KMS-11 (cell line): ENCODE measurements at regions not wholly inside any gene's neighbourhood (a gene's known extent, or its start where the extent isn't known, plus 50 kb on each side); places are given as distances from the start of the nearest gene placed in this dataset.

ENCODE experiments used
- H2AFZ ChIP-seq: fragments of 200-600 bp; sonication (generic); 2 replicates; pipeline ENCODE4 v1.6.1; 2016; ENCODE audit warnings: antibody characterized with exemption, mixed run types, low read depth
- H3K27ac ChIP-seq: fragments of 200-600 bp; sonication (generic); 2 replicates; pipeline ENCODE4 v1.6.1; 2016; ENCODE audit warnings: mild to moderate bottlenecking, mixed run types
- H3K27me3 ChIP-seq: fragments of 200-600 bp; sonication (generic); 2 replicates; pipeline ENCODE4 v1.6.1; 2017; ENCODE audit warnings: mild to moderate bottlenecking, low read depth, mixed run types, moderate library complexity; ENCODE audit not compliant: insufficient read depth
- H3K36me3 ChIP-seq: fragments of 200-600 bp; sonication (generic); 2 replicates; pipeline ENCODE4 v1.6.1; 2017; ENCODE audit warnings: mild to moderate bottlenecking, mixed run types; ENCODE audit not compliant: insufficient read depth
- H3K4me1 ChIP-seq: fragments of 200-600 bp; sonication (generic); 2 replicates; pipeline ENCODE4 v1.6.1; 2016; ENCODE audit warnings: mild to moderate bottlenecking, low read depth, mixed run types; ENCODE audit not compliant: poor library complexity, severe bottlenecking
- H3K4me2 ChIP-seq: fragments of 200-600 bp; sonication (generic); 2 replicates; pipeline ENCODE4 v1.7.0; 2016; ENCODE audit warnings: mild to moderate bottlenecking, mixed run types
- H3K4me3 ChIP-seq: fragments of 200-600 bp; sonication (generic); IDR thresholded peaks from 2 replicates; pipeline ENCODE4 v1.6.1; 2017; ENCODE audit warnings: low read depth, low read length, mixed read lengths; ENCODE audit not compliant: insufficient read depth
- H3K79me2 ChIP-seq: fragments of 200-600 bp; sonication (generic); 2 replicates; pipeline ENCODE4 v1.6.1; 2016; ENCODE audit warnings: low read depth, mixed run types; ENCODE audit not compliant: insufficient read depth
- H3K9ac ChIP-seq: fragments of 200-600 bp; sonication (generic); 2 replicates; pipeline ENCODE4 v1.6.1; 2016; ENCODE audit warnings: mild to moderate bottlenecking, mixed run types
- H4K20me1 ChIP-seq: fragments of 200-600 bp; sonication (generic); 2 replicates; pipeline ENCODE4 v1.6.1; 2016; ENCODE audit warnings: mild to moderate bottlenecking, mixed run types; ENCODE audit not compliant: insufficient read depth
- CTCF ChIP-seq: fragments of 200-600 bp; sonication (generic); conservative IDR thresholded peaks from 2 replicates; pipeline ENCODE4 v1.6.1; 2017; ENCODE audit warnings: low read depth, mild to moderate bottlenecking, antibody characterized with exemption, low read length, moderate library complexity, mixed read lengths

DNA sequence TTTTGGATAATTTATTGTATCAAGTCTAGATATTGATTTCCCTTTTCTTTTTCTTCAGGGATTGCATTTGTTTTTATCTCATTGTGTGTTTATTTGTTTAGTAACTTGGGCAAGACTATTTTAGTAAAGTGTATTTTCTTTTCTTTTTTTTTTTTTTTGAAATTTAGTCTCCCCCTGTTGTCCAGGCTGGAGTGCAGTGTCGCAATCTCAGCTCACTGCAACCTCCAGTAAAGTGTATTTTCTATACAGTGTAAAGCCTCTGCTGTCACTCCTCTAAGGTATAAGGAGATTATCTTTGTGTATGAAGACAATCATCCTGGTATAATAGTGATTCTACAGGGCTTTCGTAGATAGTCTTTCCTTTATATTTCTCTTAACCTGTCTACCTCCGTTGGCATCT lies 2546.0 kb downstream of the PCDH9 start:
- Histone ChIP-seq H2AFZ (no peak overlapping the region), H3K4me3 (no peak overlapping the region), H3K79me2 (no peaks in the 10 kb centered on the region), H3K9ac (no peak overlapping the region), H3K27me3 (no peaks in the 10 kb centered on the region), H3K27ac (no peak overlapping the region), H3K36me3 (no peaks in the 10 kb centered on the region), H3K4me1 (no peaks in the 10 kb centered on the region), H4K20me1 (no peaks in the 10 kb centered on the region), H3K4me2 (no peak overlapping the region)
- TF ChIP-seq CTCF: no peak

- Histone ChIP-seq H3K9ac (no peak overlapping the region), H3K4me3 (no peak overlapping the region), H3K79me2 (no peaks in the 10 kb centered on the region), H3K4me2 (no peak overlapping the region), H3K4me1 (no peaks in the 10 kb centered on the region), H2AFZ (no peak overlapping the region), H3K36me3 (no peaks in the 10 kb centered on the region), H4K20me1 (no peaks in the 10 kb centered on the region), H3K27ac (no peak overlapping the region), H3K27me3 (no peaks in the 10 kb centered on the region)
- TF ChIP-seq CTCF: no peak
Measured at GRCh38 chr13:64680739-64681138, 2549.4 kb downstream of the PCDH9 start.

DNA sequence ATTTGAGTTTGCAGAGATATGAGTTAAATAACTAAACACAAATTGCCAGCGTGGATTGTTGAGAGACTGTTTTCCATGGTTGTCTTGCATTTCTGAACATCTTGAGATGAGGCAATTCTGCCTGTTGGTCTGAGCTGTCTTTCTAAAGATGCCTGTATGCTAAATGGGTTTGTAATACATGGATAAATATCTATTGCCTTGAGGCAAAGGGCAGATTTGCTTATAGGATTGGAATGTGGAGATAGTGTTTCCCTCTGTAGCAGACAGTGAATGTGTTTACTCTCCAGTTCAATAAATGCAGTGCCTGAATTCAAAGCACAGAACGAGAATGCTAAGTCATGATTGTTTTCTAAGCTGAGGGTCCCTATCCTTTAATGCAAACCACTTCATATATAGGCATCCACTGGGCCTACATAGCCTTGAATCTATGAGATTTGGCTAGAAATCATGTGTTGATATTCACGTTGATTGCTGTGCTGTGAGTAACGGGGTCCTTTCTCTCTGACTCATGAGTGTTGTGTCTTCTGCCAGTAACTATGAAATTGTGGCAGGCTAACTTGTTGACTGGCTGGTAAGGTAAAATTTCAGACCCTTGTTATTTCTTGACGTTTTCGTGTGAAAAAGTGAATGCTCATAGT lies 2554.8 kb downstream of the PCDH9 start:
- Histone ChIP-seq H3K27me3 (no peaks in the 10 kb centered on the region), H3K27ac (no peak overlapping the region), H3K4me2 (no peak overlapping the region), H3K4me3 (no peak overlapping the region), H4K20me1 (no peaks in the 10 kb centered on the region), H3K36me3 (no peaks in the 10 kb centered on the region), H3K9ac (no peak overlapping the region), H3K4me1 (no peaks in the 10 kb centered on the region), H3K79me2 (no peaks in the 10 kb centered on the region), H2AFZ (no peak overlapping the region)
- no peak for TF ChIP-seq CTCF

DNA sequence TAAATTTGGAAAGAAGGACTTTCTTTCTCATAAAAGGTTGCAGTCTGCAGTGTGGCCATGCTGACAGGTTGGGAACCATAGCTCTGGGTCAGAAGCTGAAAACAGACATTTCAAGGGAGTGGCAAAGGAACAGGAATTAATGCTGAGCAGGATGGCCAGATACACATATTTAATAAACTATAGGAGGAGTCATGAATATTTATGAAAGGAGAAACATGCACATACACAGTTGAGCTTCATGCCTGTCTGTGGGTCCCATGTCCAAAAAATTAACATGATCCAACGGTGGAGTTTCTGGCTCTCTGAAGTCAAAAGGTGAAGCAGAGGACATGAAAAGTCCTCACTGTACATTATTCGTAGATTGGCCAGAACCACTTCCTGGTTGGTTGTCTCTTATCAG lies 2556.0 kb downstream of the PCDH9 start:
- no peaks in the 10 kb centered on the region for H3K4me1 ChIP-seq
- no peak overlapping the region for H3K27ac ChIP-seq
- no peaks in the 10 kb centered on the region for H3K36me3 ChIP-seq
- no peaks in the 10 kb centered on the region for H3K79me2 ChIP-seq
- H3K27me3 ChIP-seq: no peaks in the 10 kb centered on the region
- TF ChIP-seq CTCF: no peak
- no peak overlapping the region for H2AFZ ChIP-seq
- H4K20me1 ChIP-seq: no peaks in the 10 kb centered on the region
- H3K4me3 ChIP-seq: no peak overlapping the region
- no peak overlapping the region for H3K4me2 ChIP-seq
- no peak overlapping the region for H3K9ac ChIP-seq
